Cardiac fibroblast (primary cell): ENCODE measurements at regions not wholly inside any gene's neighbourhood (a gene's known extent, or its start where the extent isn't known, plus 50 kb on each side); places are given as distances from the start of the nearest gene placed in this dataset.

Experiments
- DNase-seq, 2 donors: peaks; one replicate each; pipeline versions ENCODE4 v3.0.0 to v3.0.0-alpha.2; 2010; ENCODE audit warnings: low read depth in 2 of 2
- H3K4me3 ChIP-seq, 2 donors: replicated peaks in 1 of 2; 1 replicate in 1 of 2; 2 replicates in 1 of 2; pipeline ENCODE4 v1.5.1; 2011; ENCODE audit warnings: low read depth in 2 of 2, low read length in 2 of 2, mild to moderate bottlenecking in 2 of 2, moderate library complexity in 1 of 2
- CTCF ChIP-seq: IDR thresholded peaks from one replicate; pipeline ENCODE4 v1.5.1; 2011; ENCODE audit warnings: low read depth, mild to moderate bottlenecking, low read length, inconsistent platforms

- no peak for DNase-seq
- no peak for TF ChIP-seq CTCF
- H3K4me3 ChIP-seq = no peak overlapping the region
These were observed 64.7 kb upstream of the ARHGAP42 start for GRCh38 chr11:100622404-100622803.

- H3K4me3 ChIP-seq = no peak overlapping the region
- TF ChIP-seq CTCF = no peak
- DNase-seq = peak in 1 of 2 donors; percentile 27
These were observed 62.7 kb upstream of the ARHGAP42 start for GRCh38 chr11:100624346-100624745.

GRCh38 chr11:100625041-100625440 lies 62.0 kb upstream of the ARHGAP42 start:
- no peak for TF ChIP-seq CTCF
- peak; percentile 8 to 16 for DNase-seq
- H3K4me3 ChIP-seq = no peak overlapping the region

- H3K4me3 ChIP-seq = no peak overlapping the region
- DNase-seq = peak in 1 of 2 donors; percentile 59
- TF ChIP-seq CTCF = peak; percentile 14
These were observed 57.4 kb upstream of the ARHGAP42 start for GRCh38 chr11:100629671-100630070.

GRCh38 chr11:100630898-100631297 lies 56.2 kb upstream of the ARHGAP42 start:
- no peak for DNase-seq
- H3K4me3 ChIP-seq = no peak overlapping the region
- TF ChIP-seq CTCF = no peak

GRCh38 chr11:100631316-100631715 lies 55.8 kb upstream of the ARHGAP42 start:
- no peak overlapping the region for H3K4me3 ChIP-seq
- no peak for TF ChIP-seq CTCF
- DNase-seq = no peak

GRCh38 chr11:100632941-100633452 lies 54.1 kb upstream of the ARHGAP42 start:
- DNase-seq = peak; percentile 59 to 70
- no peak overlapping the region for H3K4me3 ChIP-seq
- TF ChIP-seq CTCF = no peak
